Urothelium cell line (cell line): ENCODE measurements at regions not wholly inside any gene's neighbourhood (a gene's known extent, or its start where the extent isn't known, plus 50 kb on each side); places are given as distances from the start of the nearest gene placed in this dataset.

Experiments used
- DNase-seq: peaks from one replicate; pipeline ENCODE4 v3.0.0; 2011; ENCODE audit warnings: low spot score, mixed read lengths
- FAIRE-seq: peaks from 2 replicates; lab custom pipeline; 2011; peaks lifted over from hg19 to GRCh38; lab: Jason Lieb, UNC

DNA sequence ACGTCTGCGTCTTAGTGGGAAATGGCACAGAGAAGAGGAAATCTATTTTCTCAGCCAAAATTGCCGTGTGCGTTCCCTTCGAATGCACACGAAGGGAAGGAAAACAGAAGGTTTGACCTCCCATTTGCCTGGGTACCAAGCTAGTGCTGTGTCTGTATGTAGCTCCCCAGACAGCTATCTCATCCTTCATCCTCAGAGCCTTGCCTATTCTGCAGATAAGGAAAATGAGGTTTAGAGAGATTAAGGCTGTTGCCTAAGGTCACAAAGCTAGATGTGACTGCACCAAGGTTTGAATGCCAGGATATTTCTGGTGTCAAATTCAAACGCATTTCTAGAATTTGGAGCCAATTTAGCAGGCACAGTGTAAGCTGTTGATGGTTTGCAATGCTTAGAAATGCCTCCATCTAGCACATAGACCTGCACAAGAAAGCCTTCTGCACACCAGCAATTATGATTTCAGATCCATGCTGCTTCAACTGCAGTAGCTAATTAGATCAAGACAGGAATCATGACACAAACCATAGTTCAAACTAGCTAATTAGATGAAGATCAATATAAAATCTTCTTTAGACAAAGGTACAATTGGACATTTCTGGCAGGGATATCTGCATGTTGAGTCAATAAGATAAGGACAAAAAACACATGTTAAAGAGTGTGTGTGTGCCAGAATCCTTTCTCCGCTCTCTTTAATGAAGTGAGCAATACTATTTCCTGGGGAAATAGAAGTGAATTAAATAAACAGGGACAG lies 115.1 kb downstream of the CMPK2 start:
- FAIRE-seq = no peak
- DNase-seq = no peak

- FAIRE-seq (no peak), DNase-seq (no peak)
These were observed 111.3 kb downstream of the CMPK2 start for GRCh38 chr2:6754419-6754818.

- no peak for DNase-seq
- FAIRE-seq = no peak
These were observed 110.3 kb downstream of the CMPK2 start for GRCh38 chr2:6755456-6755855.

DNA sequence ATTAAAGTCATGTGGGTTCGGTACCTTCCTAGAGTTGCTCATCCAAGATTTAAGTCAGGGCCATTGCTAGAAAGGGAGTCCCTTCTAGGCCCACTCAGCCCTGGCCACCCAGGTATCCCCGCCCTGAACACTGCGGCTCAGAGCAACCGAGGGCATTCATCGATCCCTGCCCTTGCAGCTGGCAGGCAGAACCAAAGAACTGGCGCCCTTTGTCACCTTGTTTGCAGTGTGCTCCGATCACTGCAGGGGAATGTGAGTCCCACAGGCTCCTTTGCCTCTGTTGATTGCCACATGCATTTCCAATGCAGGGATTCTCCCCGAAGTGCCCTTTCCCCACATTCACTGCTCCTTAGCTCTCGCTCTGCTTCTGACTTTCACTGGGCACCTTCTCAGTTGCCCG lies 108.5 kb downstream of the CMPK2 start:
- no peak for DNase-seq
- FAIRE-seq = no peak

DNA sequence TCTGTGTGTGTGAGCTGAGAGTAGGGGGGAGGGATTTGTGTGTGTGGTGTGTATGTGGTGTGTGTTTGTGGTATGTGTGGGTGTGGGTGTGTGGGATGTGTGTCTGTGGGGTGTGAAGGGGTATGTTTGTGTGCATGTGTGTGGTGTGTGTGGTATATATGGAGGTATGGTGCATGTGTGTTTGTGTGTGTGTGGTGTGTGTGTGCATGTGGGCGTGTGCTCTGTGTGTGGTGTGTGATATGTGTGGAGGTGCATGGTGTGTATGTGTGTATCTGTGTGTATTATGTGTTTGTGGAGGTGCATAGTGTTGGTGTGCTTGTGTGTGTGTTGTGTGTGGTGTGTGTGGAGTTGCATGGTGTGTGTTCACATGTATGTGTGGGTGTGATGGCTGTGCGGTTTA lies 106.0 kb downstream of the CMPK2 start:
- FAIRE-seq = peak; percentile 5
- no peak for DNase-seq

GRCh38 chr2:6760132-6760531 lies 105.6 kb downstream of the CMPK2 start:
- DNase-seq (no peak), FAIRE-seq (peak; percentile 98)

- FAIRE-seq (no peak), DNase-seq (no peak)
These were observed 100.6 kb downstream of the CMPK2 start for GRCh38 chr2:6764968-6765723.

DNA sequence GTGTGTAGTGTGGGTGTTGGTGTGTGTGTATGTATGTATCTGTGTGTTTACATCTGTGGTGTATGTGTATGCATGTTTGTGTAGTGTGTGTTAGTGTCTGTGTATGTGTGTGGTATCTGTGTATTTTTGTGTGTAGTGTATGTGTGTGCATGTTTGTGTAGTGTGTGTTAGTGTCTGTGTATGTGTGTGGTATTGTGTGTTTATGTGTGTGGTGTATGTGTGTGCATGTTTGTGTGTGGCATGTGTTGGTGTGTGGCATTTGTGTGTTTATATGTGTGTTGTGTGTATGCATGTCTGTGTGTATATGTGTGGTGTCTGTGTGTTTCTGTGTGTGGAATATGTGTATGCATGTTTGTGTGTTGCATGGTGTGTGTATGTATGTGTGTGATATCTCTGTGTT lies 96.4 kb downstream of the CMPK2 start:
- peak; percentile 97 for FAIRE-seq
- no peak for DNase-seq

DNA sequence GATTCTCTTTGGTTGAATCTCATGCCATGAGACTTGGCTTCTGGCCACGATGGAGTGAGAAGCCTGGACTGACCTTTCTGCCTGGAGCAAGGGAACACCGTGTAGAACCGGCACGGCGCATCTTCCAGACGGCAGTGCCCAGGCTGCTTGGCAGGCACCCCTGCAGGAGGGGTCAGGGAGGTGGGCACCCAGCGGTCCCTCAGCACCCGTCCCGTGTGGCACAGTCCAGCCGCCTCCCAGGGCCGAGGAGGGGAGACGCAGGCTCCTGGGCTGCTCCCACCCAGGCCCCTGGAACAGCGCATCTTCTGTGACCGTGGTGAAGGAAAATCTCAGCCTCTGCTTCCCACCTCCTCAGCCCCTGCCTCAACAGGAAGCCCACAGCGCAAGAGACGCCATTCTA lies 95.7 kb downstream of the CMPK2 start:
- DNase-seq = no peak
- FAIRE-seq = no peak

DNA sequence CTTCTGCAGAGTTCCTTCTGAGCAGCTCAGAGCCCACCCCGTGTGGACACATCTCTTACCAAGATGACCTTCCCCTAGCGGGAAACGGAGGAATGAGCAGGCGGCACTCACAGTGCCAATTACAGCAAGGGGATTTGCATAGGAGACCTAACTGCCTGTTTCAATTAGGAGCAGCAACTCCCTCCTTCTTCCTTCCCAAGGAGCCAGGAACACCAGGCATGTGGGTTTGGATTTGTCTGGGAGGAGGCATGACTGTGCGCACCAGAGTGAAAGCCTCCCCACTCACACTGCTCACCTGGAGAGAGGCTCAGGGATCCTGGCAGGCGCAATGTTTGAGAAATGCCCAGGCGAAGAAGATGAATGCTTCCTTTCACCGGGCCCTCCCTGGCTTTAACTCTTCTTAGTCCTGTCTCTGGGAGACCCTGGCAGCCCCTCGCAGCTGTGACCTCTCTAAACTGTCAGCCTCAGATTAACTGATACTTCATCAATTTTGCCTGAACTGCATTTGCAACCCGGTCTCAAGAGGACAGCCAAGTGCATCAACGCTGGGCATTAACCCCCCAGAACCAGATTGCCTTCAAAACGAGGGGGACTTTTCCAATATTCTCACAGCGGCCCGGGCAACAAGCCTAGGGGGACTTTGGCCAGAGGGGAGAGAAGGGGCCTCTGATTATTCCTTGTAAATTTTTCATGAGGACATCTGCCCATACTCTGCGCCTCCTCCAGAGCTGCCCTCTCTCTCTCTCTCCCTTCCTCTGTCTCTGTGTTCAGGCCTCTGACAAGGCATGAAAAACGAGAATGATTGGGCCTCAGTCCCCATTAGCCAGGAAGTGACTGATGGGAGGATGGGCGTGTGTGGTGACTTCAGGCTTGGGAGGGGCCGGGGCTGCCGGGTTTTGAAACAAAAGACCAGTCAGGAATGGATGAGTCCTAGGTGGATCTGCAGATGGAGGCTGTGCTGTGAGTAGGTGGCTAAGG lies 93.8 kb downstream of the CMPK2 start:
- DNase-seq = peak; percentile 42
- no peak for FAIRE-seq

GRCh38 chr2:6773007-6773693 lies 92.6 kb downstream of the CMPK2 start:
- no peak for FAIRE-seq
- DNase-seq = peak; percentile 78

- FAIRE-seq = no peak
These were observed 92.0 kb downstream of the CMPK2 start for GRCh38 chr2:6773694-6774044.

GRCh38 chr2:6776125-6776524 lies 89.6 kb downstream of the CMPK2 start:
- FAIRE-seq = no peak
- DNase-seq = no peak

More at GRCh38 chr2:6773694-6774044, 92.0 kb downstream of the CMPK2 start:
- no peak for DNase-seq

DNA sequence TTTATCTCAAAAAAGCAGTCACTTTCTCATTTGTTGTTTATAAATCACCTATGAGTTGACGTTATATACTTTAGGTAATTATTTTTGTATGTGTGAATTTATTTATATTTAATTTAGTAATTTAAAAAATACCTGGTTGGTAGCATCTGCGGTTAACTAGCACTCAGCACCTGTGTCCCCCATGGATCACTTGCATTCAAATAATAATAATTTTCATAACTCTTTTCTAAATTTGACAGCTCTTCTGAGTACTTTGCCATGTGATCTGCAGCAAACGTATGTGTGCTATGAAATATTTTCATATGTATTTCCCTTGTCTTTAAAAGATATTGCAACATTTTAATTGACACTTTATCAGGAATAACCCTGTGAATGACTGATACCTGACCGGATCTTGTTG lies 88.1 kb downstream of the CMPK2 start:
- FAIRE-seq (no peak), DNase-seq (no peak)

GRCh38 chr2:6780765-6781274 lies 84.9 kb downstream of the CMPK2 start:
- peak; percentile 16 for DNase-seq
- no peak for FAIRE-seq

- no peak for DNase-seq
- no peak for FAIRE-seq
These were observed 83.0 kb downstream of the CMPK2 start for GRCh38 chr2:6782517-6783237.

- DNase-seq (no peak), FAIRE-seq (no peak)
These were observed 82.5 kb downstream of the CMPK2 start for GRCh38 chr2:6783238-6783614.

- DNase-seq (no peak), FAIRE-seq (no peak)
These were observed 81.4 kb downstream of the CMPK2 start for GRCh38 chr2:6784291-6784690.

DNA sequence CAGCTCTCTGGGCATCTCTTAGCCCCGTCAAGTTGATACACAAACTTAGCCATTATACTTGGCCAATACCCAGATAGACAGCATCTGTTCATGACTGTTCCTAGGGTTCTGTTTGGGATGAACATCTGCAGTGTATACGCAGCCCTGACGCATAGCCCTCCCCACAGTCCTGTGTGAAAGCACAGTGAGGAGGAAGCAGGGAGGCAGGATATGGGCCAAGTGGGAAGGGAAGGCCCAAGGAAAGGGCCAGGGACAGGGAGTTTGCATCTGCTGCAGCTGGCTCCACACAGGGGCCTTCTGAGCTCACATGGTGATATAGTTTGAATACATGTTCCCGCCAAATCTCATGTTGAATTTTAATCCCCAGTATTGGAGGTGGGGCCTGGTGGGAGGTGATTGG lies 80.2 kb downstream of the CMPK2 start:
- DNase-seq (no peak), FAIRE-seq (no peak)

- FAIRE-seq = no peak
- no peak for DNase-seq
These were observed 78.3 kb downstream of the CMPK2 start for GRCh38 chr2:6787376-6787775.
